HG02678 (cell line): ENCODE measurements at regions not wholly inside any gene's neighbourhood (a gene's known extent, or its start where the extent isn't known, plus 50 kb on each side); places are given as distances from the start of the nearest gene placed in this dataset.
"Not testable (repeated sequence)": the region's sequence is repeated elsewhere in the genome, so short reads cannot be mapped to it uniquely, and the experiment has no call there.

Experiments
- ATAC-seq: cut with Tn5 transposase; IDR thresholded peaks from one replicate; pipeline ENCODE4 v1.9.1; 2021; ENCODE audit warnings: mild to moderate bottlenecking, moderate library complexity; ENCODE audit not compliant: unreplicated experiment

DNA sequence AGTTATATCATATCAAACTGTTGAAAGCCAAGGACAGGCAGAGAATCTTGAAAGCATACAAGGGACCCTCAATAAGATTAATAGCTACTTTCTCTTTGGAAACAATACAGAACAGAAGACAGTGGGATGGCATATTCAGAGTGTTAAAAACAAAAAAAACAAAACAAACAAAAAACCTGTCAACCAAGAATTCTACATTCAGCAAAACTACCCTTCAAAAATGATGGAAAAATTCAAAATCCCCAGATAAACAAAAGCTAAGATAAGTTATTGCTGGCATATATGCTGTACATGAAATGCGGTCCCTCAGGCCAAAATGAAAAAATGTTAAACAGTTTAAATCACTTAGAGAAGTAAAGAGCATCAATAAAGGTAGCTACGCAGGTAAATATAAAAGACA, 425.1 kb downstream of the ACTL7B start:
- no peak for ATAC-seq

DNA sequence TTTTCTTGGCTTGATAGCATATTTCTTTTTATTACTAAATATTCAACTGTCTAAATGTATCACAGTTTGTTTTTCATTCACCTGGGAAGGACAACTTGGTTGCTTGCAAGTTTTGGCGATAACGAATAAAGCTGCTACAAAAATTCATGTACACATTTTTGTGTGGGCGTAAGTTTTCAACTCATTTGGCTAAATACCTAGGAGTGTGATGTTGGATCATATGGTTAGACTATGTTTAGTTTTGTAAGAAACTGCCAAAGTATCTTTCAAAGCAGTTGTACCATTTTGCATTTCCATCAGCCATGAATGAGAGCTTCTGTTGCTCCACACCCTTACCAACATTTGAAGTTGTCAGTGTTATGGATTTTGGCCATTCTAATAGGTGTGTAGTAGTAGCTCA, 428.0 kb downstream of the ACTL7B start:
- ATAC-seq = no peak

DNA sequence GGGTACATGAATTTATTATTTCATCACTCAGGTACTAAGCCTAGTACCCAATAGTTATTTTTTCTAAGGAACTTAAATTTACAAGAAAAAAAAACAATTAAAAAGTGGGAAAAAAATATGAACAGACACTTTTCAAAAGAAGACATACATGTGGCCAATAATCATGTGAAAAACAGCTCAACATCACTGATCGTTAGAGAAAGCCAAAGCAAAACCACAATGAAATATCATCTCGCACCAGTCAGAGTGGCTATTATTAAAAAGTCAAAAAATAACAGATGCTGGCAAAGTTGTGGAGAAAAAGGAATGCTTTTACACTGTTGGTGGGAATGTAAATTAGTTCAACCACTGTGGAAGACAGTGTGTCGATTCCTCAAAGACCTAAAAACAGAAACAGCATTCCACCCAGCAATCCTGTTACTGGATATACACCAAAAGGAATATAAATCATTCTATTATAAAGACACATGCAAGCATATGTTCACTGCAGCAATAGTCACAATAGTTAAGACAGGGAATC, 429.3 kb downstream of the ACTL7B start:
- not testable (repeated sequence) for ATAC-seq

DNA sequence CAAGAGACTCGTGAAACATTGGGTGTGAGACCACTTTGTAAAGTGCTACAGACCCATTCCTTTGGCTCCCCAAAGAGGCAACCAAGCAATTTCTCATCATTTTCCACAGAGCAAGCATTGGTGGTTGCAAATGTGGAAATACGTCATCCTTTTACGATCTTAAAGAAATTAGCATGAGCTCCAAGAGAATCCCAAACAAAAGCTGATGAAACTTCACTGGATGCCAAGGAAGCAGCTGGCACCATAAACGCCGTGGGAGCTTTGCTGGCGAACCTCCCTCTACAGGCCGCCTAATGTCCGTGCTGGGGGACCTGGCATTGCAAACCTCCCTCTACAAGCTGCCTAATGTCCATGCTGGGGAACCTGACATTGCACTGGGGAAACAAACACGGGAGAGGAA, 432.4 kb downstream of the ACTL7B start:
- no peak for ATAC-seq

DNA sequence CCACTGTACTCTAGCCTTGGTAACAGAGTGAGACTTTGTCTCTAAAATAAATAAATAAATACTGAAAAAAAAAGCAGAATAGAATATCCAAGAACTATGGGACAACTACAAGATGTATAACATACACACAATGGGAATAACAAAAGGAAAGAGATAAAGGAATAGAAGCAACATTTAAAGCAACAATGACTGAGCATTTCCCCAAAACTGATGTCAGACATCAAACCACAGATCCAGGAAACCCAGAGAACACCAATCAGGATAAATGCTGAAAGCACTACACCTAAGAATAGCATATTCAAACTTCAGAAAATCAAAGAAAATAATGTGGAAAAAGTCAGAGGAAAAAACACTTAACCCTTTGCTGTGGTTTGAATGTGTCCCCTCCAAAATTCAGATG, 436.4 kb downstream of the ACTL7B start:
- no peak for ATAC-seq

DNA sequence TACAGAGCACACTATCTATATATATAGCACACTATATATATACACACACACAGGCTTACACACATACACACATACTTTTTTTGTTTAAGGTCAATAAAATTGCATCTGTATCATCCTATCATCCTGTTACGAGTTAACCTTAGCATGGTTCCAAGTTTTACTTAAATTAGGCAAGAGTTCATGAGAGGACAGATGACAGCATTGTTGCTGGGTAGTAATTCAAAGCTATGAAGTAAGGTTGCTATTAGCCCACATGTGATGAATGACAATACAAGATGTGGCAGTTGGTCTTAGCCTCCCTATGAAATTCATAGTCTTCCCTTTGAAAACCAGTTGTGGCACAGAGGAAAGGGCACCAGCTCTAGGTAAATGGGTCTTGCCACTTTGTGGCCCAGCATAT, 438.1 kb downstream of the ACTL7B start:
- no peak for ATAC-seq

DNA sequence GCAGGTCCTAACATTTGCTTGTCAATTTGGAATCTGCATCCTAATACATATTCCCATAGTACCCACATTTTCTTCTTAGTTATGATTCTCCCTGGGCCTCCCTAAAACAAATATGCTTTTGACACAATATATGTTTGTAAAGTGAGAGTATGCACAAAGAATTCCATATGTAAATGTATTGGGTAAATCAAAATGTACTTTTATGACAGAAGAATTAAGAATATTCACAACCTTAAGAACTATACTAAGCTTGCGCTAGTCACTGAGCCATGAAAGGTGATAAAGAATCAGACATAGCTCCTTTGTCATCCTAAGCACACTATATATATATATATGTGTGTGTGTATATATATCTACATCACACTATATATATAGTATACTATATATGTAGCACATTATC, 438.5 kb downstream of the ACTL7B start:
- no peak for ATAC-seq

DNA sequence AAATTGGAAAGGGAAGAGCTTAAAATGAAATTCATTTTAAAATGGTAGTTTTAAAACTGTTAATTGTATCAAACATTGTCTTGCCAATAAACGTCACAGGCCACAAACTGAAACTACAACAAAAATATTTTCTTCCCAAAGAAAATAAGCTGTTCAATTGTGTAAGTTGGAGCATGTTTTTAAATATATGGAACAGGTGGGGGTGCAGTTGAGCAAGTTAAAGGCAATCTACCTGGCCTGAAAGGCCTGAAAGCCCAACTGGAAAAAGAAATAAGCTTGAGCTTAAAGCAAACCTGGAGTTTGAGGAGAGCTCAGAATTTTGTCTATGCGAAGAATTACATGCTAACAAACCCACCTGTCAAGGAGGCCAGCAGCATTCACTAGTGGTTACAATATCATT, 439.5 kb downstream of the ACTL7B start:
- ATAC-seq = no peak

DNA sequence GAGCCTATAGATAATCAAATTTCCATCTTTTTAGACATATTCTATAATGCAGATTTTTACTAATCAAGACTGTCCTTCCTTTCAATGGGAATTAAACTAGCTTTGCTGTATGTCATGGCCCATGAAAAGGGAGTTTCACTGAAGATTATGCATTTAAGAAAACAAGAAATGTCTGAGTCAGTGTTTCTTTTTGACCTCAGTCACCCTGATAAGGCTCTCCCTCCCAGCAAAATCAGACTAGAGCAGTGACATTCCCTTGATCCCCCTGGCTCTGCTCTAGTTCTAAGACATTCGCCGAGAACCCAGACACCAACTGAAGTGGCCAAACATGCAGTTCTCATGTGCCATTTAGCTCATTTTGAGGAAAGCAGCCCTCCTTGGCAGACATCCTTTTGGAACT, 442.0 kb downstream of the ACTL7B start:
- ATAC-seq = no peak

DNA sequence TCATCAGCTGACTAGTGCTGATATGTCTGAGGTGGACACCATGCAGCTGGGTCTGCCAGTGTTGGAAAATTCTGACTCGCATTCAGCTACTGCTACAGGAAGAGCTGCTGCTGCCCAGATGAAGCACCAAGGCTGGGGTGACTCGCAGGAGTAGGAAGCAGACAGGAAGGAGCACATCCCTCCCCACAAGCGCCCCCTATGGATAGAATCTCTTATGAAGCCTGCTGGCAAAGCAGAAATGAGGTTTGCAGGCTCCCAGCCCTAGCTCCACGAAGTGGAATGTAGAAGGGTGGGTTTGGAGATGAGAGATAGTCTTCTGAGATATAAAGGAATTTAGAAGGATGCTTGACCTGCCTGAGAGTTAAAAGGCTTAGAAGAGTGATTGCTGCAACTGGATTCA, 443.0 kb downstream of the ACTL7B start:
- no peak for ATAC-seq

DNA sequence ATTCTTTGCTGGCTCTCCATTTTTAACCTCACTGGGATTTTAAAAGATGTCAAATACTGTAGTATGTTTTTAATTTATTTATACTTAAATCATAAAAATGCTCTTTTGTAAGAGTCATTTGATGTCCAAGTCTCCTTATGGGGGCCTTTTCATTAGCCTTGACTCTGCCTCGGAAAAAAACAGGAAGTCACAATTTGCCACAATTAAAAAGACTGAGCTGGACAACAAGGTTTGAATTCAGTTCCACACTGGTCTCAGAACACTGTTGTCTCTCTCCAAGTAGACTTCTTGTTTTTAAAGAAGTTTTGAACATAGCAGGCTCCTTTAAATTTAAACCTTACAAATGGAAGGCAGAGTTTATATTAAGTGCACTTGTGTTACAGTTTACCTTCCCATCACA, 444.2 kb downstream of the ACTL7B start:
- no peak for ATAC-seq

DNA sequence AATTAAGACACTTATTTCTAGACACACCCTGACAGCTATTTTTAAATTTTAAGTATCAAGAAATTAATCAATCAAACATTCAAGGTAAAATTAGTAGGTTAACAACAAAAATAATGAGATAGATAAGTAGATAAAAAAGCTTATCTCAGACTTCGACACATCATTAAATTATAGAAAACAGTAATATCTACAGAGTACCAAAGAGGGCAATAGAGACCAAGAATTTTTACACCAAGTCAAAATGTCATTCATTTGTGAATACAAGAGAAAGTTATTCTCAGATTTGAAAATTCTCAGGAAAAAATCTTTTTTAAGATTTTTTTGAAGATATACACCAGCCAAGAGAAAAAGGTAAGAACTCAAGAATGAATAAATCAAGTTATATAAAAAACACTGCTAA, 445.6 kb downstream of the ACTL7B start:
- ATAC-seq = no peak

DNA sequence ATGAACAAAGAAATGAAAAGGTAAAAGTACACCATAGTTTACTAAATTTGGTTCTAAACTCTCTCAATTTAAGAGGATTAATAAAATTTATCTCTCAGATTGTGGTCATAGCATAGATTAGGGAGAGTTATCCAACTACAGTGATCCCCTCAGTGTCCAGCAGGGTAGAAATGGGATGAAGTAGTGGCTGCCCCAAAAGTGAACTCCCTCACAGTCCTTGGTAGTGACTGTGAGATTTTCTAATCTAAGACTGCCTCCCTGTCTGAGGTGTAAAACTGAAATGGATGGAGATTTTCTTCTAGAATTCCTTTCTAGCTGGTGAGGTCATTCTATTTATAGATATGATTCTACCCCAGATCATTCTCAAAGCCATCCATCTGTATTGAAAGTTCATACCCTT, 455.5 kb downstream of the ACTL7B start:
- ATAC-seq = no peak

DNA sequence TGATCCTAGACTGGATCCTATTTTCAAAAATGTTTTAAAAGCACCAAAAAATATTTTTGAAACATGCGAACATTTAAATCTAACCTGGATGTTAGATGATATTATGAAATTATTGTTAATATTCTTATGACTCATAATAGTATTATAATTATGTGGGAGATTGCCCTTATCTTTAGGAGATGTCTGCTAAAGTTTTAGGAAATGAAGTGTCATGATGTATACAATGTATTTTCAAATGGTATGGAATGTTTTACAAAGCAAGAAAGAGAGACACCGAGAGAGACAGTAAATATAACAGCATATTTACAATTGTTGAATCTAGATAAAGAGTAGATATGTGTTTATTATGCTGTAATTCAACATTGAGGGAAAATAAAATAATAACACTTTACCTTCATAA, 455.9 kb downstream of the ACTL7B start:
- ATAC-seq = no peak

DNA sequence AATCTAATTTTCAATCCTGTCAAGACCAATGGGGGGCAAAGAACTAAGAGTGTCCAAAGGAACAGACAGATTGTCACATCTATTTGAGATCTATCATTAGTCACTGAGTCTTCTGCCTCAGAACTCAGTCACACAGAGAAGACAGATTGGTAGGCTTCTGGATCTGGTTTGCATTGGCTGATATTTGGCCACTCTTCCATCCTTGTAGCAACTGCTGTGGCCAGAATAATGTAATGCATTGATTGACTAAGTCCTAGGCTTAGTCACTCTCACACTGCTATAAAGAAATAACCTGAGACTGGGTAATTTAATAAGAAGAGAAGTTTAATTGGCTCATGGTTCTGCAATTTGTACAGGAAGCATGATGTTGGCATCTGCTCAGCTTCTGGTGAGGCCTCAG, 458.5 kb downstream of the ACTL7B start:
- no peak for ATAC-seq

DNA sequence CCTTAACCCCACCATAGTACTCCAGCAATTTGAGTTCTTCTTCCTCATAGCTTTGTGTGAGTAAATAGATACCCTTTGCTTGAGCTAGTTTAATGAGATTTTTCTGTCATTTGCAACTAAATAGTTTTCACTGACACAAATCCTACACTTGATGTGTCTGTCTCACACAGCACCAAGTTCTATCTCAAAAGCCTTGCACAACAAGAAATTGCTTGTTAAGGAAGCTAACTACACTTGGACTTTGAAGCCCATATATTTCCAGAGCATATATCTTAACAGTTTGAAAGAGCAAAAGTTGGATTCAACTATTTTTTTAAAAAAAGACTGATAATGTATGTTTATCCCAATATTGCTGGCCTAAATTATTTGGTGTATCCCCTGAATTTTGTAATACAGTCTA, 459.2 kb downstream of the ACTL7B start:
- no peak for ATAC-seq

DNA sequence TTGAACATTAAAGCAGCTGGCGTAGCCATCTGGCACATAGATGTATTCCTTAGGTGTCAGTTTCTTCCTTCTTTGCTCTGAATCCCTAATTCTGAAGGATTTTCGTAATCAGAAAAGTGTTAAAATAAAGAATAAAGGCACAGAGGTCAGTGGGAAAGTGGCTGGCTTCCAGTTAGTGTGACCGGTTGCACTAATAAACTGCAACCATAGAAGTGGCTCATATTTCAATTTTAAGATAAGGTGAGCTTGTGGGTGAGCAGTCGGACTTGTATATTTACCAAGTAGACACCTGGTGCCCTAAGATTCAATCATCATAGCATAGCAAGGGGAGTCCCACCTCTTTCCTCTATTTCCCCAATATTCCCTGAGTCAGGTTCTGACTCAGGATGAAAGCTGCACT, 459.6 kb downstream of the ACTL7B start:
- ATAC-seq = no peak

DNA sequence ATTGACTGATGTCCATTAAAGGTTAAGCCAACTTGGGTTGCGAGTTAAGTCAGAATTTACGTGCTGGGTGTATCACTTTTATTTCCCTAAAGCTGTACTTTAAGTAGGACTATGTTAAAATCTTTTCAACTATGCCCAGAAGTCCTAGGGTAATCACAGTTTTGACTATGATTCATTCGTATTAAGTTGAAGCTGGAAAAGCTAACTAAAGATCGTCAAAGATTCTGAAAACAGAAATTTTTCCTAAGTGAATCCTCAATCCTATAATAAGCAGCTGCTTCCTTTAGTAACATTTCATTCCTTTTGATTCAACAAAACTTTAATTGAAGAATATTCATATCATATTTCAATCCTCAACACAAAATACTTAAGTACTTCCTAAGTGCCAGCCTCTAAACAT, 460.4 kb downstream of the ACTL7B start:
- no peak for ATAC-seq

DNA sequence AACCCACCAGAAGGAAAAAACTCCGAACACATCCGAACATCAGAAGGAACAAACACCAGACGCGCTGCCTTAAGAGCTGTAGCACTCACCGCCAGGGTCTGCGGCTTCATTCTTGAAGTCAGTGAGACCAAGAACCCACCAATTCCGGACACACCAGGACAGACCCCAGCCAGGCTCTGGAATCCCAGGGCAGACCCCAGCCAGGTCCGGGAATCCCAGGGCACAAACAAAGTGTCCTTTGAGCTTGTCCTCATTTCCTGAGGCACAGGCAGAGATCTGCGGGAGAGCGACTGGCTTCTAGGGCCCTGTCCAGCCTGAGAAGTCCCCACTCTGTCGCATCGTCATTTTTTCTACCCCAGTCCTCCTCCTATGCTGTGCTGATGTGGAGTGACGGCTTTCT, 461.1 kb downstream of the ACTL7B start:
- no peak for ATAC-seq

DNA sequence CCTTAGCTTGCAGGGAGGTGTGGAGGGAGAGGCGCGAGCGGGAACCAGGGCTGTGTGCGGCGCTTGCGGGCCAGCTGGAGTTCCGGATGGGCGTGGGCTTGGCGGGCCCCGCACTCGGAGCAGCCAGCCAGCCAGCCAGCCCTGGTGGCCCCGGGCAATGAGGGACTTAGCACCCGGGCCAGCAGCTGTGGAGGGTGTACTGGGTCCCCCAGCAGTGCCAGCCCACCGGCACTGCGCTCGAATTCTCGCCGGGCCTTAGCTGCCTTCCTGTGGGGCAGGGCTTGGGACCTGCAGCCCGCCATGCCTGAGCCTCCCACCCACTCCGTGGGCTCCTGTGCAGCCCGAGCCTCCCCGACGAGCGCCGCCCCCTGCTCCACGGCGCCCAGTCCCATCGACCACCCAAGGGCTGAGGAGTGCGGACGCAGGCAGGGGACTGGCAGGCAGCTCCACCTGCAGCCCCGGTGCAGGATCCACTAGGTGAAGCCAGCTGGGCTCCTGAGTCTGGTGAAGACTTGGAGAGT, 462.2 kb downstream of the ACTL7B start:
- ATAC-seq = not testable (repeated sequence)

DNA sequence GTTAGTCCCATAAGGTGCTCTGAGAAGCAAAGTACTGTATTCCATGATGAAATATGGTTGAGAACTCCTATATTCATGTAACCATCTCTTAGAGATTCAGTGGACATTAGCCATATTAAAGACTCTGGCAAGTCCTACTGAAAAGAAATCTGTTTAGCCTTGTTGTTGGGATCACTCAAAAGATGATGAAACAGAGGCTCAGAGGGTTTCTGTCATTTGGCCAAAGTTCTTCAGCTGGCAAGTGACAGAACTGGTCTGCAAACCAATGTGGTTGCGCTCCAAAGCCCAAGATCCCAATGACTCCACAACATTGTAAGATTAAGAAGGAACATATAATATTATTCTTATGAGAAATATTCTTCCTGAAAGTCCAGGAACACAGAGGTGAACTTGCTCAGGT, 462.9 kb downstream of the ACTL7B start:
- no peak for ATAC-seq

DNA sequence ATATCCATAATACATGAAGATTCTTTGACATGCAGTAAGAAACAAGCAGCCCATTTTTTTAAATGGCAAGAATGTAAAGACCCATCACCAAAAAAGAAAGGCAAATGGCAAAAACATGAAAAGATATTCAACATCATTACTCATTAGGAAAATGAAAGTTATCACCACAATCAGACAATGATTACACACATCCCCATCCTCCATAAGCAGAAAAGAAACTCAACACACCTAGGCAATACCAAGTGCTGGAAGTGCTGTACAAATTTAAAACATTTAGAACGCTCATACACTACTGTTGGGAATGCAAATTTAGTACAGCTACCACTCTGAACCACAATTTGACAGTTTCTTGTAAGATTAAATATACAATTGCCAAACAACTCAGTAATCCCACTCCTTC, 466.7 kb downstream of the ACTL7B start:
- ATAC-seq = no peak

DNA sequence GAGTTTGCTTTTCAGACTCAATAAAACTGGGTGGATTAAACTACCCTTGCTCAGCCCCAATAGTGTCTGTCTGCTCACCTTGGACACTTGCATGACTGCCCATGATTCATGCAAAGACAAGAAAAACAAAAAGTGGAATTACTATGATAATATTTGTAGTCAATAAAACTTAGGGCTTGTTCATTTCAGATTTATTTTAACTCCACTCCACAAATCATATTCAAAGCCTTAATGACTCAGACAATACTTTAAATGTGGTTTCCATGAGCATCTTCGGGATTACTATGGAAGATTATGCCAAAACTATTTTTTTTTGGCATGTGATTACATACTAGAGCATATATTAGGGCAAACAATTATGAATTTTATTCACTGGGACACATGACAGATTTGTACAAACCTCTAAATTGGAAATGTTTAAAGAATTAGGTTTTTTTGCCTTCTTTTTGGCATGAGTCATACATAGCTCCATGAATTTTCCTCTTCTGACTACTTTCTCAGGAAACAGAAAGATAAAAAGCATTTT, 468.9 kb downstream of the ACTL7B start:
- ATAC-seq = no peak
